IMR-90 (cell line): ENCODE measurements at regions not wholly inside any gene's neighbourhood (a gene's known extent, or its start where the extent isn't known, plus 50 kb on each side); places are given as distances from the start of the nearest gene placed in this dataset.

ENCODE experiments used
- ATAC-seq: fragments of 200-7000 bp; cut with Tn5 transposase; 2 replicates; pipeline ENCODE4 v1.9.1; 2020; ENCODE audit warnings: low read depth, mild to moderate bottlenecking, moderate library complexity
- BruUV-seq: library from RNA; stranded (reverse); fragments of 400-500 nt; replicated peaks from 2 replicates; lab custom pipeline; 2021; lab: Mats Ljungman, UMichigan
- CTCF ChIA-PET: fragments of 300-600 bp; formaldehyde crosslinking; extraction: SDS; loops from one replicate; lab custom pipeline; 2021; ENCODE audit warnings: antibody characterized with exemption; lab: Yijun Ruan, JAX
- POLR2A ChIA-PET: fragments of 300-600 bp; sonication (Branson Sonifier 250); formaldehyde crosslinking; loops from one replicate; lab custom pipeline; 2022; ENCODE audit warnings: antibody characterized with exemption; ENCODE audit not compliant: unreplicated experiment; lab: Charles Lee
- DNase-seq: peaks from one replicate; pipeline ENCODE4 v3.0.0; 2013
- H2AFZ ChIP-seq: replicated peaks from 2 replicates; pipeline ENCODE3; 2013; ENCODE audit warnings: low read length, mild to moderate bottlenecking; ENCODE audit not compliant: poor library complexity
- H2AK5ac ChIP-seq: 2 replicates; pipeline ENCODE4 v1.6.1; 2013; ENCODE audit warnings: low read depth, low read length, inconsistent platforms
- H2AK9ac ChIP-seq: replicated peaks from 2 replicates; pipeline ENCODE3; 2013; ENCODE audit warnings: mild to moderate bottlenecking, low read depth, low read length, moderate library complexity; ENCODE audit not compliant: poor library complexity
- H2BK120ac ChIP-seq: 2 replicates; pipeline ENCODE4 v1.6.1; 2013; ENCODE audit warnings: low read depth, low read length, inconsistent platforms
- H2BK15ac ChIP-seq: 3 replicates; pipeline ENCODE4 v1.6.1; 2013; ENCODE audit warnings: low read depth, low read length, inconsistent platforms
- H2BK20ac ChIP-seq: 2 replicates; pipeline ENCODE4 v1.6.1; 2013; ENCODE audit warnings: low read depth, mild to moderate bottlenecking, inconsistent platforms, low read length, moderate library complexity
- H2BK5ac ChIP-seq: 2 replicates; pipeline ENCODE4 v1.6.1; 2013; ENCODE audit warnings: mild to moderate bottlenecking, low read depth, low read length, inconsistent platforms; ENCODE audit not compliant: poor library complexity, severe bottlenecking
- H3K14ac ChIP-seq: replicated peaks from 2 replicates; pipeline ENCODE4 v1.6.1; 2013; ENCODE audit warnings: low read depth, low read length, inconsistent platforms
- H3K18ac ChIP-seq: 2 replicates; pipeline ENCODE4 v1.6.1; 2013; ENCODE audit warnings: low read depth, low read length, control low read depth
- H3K23ac ChIP-seq: 2 replicates; pipeline ENCODE4 v1.6.1; 2013; ENCODE audit warnings: low read depth, low read length, inconsistent platforms
- H3K27ac ChIP-seq: 2 replicates; pipeline ENCODE4 v1.5.1; 2013; ENCODE audit warnings: mild to moderate bottlenecking, control low read depth, low read length; ENCODE audit not compliant: insufficient read depth
- H3K27me3 ChIP-seq: 2 replicates; pipeline ENCODE4 v1.6.1; 2013; ENCODE audit warnings: low read length; ENCODE audit not compliant: control insufficient read depth, insufficient read depth
- H3K36me3 ChIP-seq: 2 replicates; pipeline ENCODE4 v1.6.1; 2013; ENCODE audit warnings: low read length, mixed read lengths; ENCODE audit not compliant: control insufficient read depth, insufficient read depth
- H3K4ac ChIP-seq: 2 replicates; pipeline ENCODE4 v1.6.1; 2013; ENCODE audit warnings: low read depth, low read length, inconsistent platforms
- H3K4me1 ChIP-seq: 2 replicates; pipeline ENCODE4 v1.6.1; 2013; ENCODE audit warnings: low read length, mixed read lengths; ENCODE audit not compliant: control insufficient read depth, insufficient read depth
- H3K4me2 ChIP-seq: 2 replicates; pipeline ENCODE4 v1.6.1; 2013; ENCODE audit warnings: low read depth, mild to moderate bottlenecking, control low read depth, low read length, moderate library complexity
- H3K4me3 ChIP-seq: 2 replicates; pipeline ENCODE4 v1.5.1; 2013; ENCODE audit warnings: low read depth, mild to moderate bottlenecking, control low read depth, low read length, moderate library complexity; ENCODE audit not compliant: insufficient read depth
- H3K56ac ChIP-seq: 2 replicates; pipeline ENCODE4 v1.6.1; 2013; ENCODE audit warnings: low read length, inconsistent platforms; ENCODE audit not compliant: insufficient read depth; ENCODE audit errors: extremely low read depth
- H3K79me1 ChIP-seq, 2 experiments: 2 replicates each; pipeline ENCODE4 v1.6.1; 2013; ENCODE audit warnings: low read length in 2 of 2, inconsistent platforms in 1 of 2, low read depth in 1 of 2
- H3K9ac ChIP-seq: 2 replicates; pipeline ENCODE4 v1.6.1; 2013; ENCODE audit warnings: low read depth, low read length, control low read depth
- H3K9me1 ChIP-seq: 2 replicates; pipeline ENCODE4 v1.6.1; 2013; ENCODE audit warnings: low read length, inconsistent platforms; ENCODE audit not compliant: insufficient read depth
- H3K9me3 ChIP-seq: 2 replicates; pipeline ENCODE4 v1.6.1; 2013; ENCODE audit warnings: low read length; ENCODE audit not compliant: control insufficient read depth, insufficient read depth
- H4K20me1 ChIP-seq: 2 replicates; pipeline ENCODE4 v1.6.1; 2013; ENCODE audit warnings: low read length, inconsistent platforms; ENCODE audit not compliant: insufficient read depth
- H4K5ac ChIP-seq: 2 replicates; pipeline ENCODE4 v1.6.1; 2013; ENCODE audit warnings: mild to moderate bottlenecking, low read depth, low read length, control low read depth
- H4K8ac ChIP-seq, 2 experiments: 2 replicates each; pipeline ENCODE4 v1.6.1; 2013; ENCODE audit warnings: low read depth in 2 of 2, low read length in 2 of 2, control low read depth in 1 of 2, inconsistent platforms in 1 of 2
- H4K91ac ChIP-seq: 2 replicates; pipeline ENCODE4 v1.6.1; 2013; ENCODE audit warnings: low read depth, low read length, inconsistent platforms; ENCODE audit not compliant: insufficient read depth
- BHLHE40 ChIP-seq: fragments of 150-350 bp; IDR thresholded peaks from 2 replicates; pipeline ENCODE4 v1.6.1; 2016; ENCODE audit warnings: mild to moderate bottlenecking, low read depth, low read length
- CEBPB ChIP-seq: IDR thresholded peaks from 2 replicates; pipeline ENCODE4 v1.6.1; 2012; ENCODE audit warnings: low read depth, low read length, improper control_type of control experiment
- CHD1 ChIP-seq: IDR thresholded peaks from 2 replicates; pipeline ENCODE4 v1.6.1; 2012; ENCODE audit warnings: low read depth, low read length, improper control_type of control experiment
- CTCF ChIP-seq: conservative IDR thresholded peaks from 2 replicates; pipeline ENCODE4 v1.5.1; 2012; ENCODE audit warnings: mild to moderate bottlenecking, low read depth, low read length, improper control_type of control experiment
- ELK1 ChIP-seq: fragments of 150-350 bp; IDR thresholded peaks from 2 replicates; pipeline ENCODE4 v1.6.1; 2016; ENCODE audit warnings: low read depth, mild to moderate bottlenecking, low read length, moderate library complexity, borderline replicate concordance
- MAFK ChIP-seq: IDR thresholded peaks from 2 replicates; pipeline ENCODE4 v1.6.1; 2012; ENCODE audit warnings: low read depth, low read length, improper control_type of control experiment
- MAZ ChIP-seq: IDR thresholded peaks from 2 replicates; pipeline ENCODE4 v1.6.1; 2012; ENCODE audit warnings: low read depth, mild to moderate bottlenecking, low read length, improper control_type of control experiment, moderate library complexity, borderline replicate concordance
- MXI1 ChIP-seq: IDR thresholded peaks from 2 replicates; pipeline ENCODE4 v1.6.1; 2012; ENCODE audit warnings: low read depth, mild to moderate bottlenecking, low read length, moderate library complexity, borderline replicate concordance
- NFE2L2 ChIP-seq: fragments of 150-350 bp; IDR thresholded peaks from 2 replicates; pipeline ENCODE4 v1.6.1; 2016; ENCODE audit warnings: low read depth, mild to moderate bottlenecking, low read length
- POLR2A ChIP-seq: IDR thresholded peaks from 2 replicates; pipeline ENCODE4 v1.6.1; 2012; ENCODE audit warnings: mild to moderate bottlenecking, low read depth, low read length
- RAD21 ChIP-seq: IDR thresholded peaks from 2 replicates; pipeline ENCODE4 v1.6.1; 2012; ENCODE audit warnings: low read length, improper control_type of control experiment
- RCOR1 ChIP-seq: IDR thresholded peaks from 2 replicates; pipeline ENCODE4 v1.6.1; 2012; ENCODE audit warnings: mild to moderate bottlenecking, low read length, improper control_type of control experiment; ENCODE audit not compliant: insufficient replicate concordance
- RFX5 ChIP-seq: IDR thresholded peaks from 2 replicates; pipeline ENCODE4 v1.8.0; 2012; ENCODE audit warnings: low read depth, mild to moderate bottlenecking, low read length, moderate library complexity
- SMC3 ChIP-seq: fragments of 150-350 bp; IDR thresholded peaks from 2 replicates; pipeline ENCODE4 v1.6.1; 2016; ENCODE audit warnings: low read depth, mild to moderate bottlenecking, antibody characterized with exemption, low read length, moderate library complexity
- USF2 ChIP-seq: fragments of 150-350 bp; IDR thresholded peaks from 2 replicates; pipeline ENCODE4 v1.6.1; 2017; ENCODE audit warnings: mild to moderate bottlenecking, antibody characterized with exemption, low read length, low read depth
- WGBS, 2 experiments: methylation state at CpG; one replicate each; pipeline versions ENCODE4 v1.1.5 to v1.1.7; 2013; ENCODE audit warnings: missing lambda C conversion rate in 2 of 2; ENCODE audit not compliant: insufficient read length in 1 of 2; ENCODE audit errors: extremely low coverage in 2 of 2; 5-methylcytosine and 5-hydroxymethylcytosine counted together
- dilution Hi-C: fragments of 300-500 bp; cut with HindIII; formaldehyde crosslinking; loops from one replicate; pipeline ENCODE4 v1.14.3; 2018; ENCODE audit warnings: low sequenced_read_pairs; ENCODE audit not compliant: unreplicated experiment
- in situ Hi-C: fragments of 300-500 bp; cut with MboI; formaldehyde crosslinking; loops from 3 replicates; pipeline ENCODE4 v1.14.3; 2019; ENCODE audit warnings: low sequenced_read_pairs, inconsistent platforms, mixed read lengths
- intact Hi-C: fragments of 100-400 bp; cut with micrococcal nuclease; formaldehyde crosslinking; loops from 2 replicates; pipeline ENCODE4 v1.10.0; 2022

- Histone ChIP-seq H2BK15ac (no peak overlapping the region), H3K18ac (no peak overlapping the region), H2BK5ac (no peak overlapping the region), H2AK9ac (no peak overlapping the region), H3K14ac (no peak overlapping the region), H3K27ac (no peak overlapping the region), H2AK5ac (no peak overlapping the region), H3K4me3 (no peak overlapping the region), H3K36me3 (no peaks in the 10 kb centered on the region), H4K5ac (no peak overlapping the region), H3K9me3 (no peaks in the 10 kb centered on the region), H4K20me1 (no peaks in the 10 kb centered on the region), H3K4me1 (no peaks in the 10 kb centered on the region), H3K4ac (no peak overlapping the region), H3K9me1 (no peaks in the 10 kb centered on the region), H3K23ac (no peak overlapping the region), H4K91ac (no peak overlapping the region), H3K9ac (no peak overlapping the region), H4K8ac (no peak overlapping the region), H2AFZ (no peak overlapping the region), H2BK120ac (no peak overlapping the region), H3K4me2 (no peak overlapping the region), H3K56ac (no peak overlapping the region), H2BK20ac (no peak overlapping the region), H3K79me1 (no peaks in the 10 kb centered on the region), H3K27me3 (no peaks in the 10 kb centered on the region; the same call in 1 of the 2 replicates)
- intact Hi-C loops (no loop called here), dilution Hi-C loops (no loop called here), in situ Hi-C loops (no loop called here)
- no peak for TF ChIP-seq RAD21
- no peak for TF ChIP-seq MAFK
- TF ChIP-seq USF2: no peak
- no peak for TF ChIP-seq BHLHE40
- no peak for TF ChIP-seq MAZ
- TF ChIP-seq POLR2A: no peak
- no peak for TF ChIP-seq RCOR1
- TF ChIP-seq CHD1: no peak
- TF ChIP-seq RFX5: no peak
- TF ChIP-seq SMC3: no peak
- TF ChIP-seq CEBPB: no peak
- TF ChIP-seq ELK1: no peak
- no peak for TF ChIP-seq CTCF
- TF ChIP-seq NFE2L2: no peak
- TF ChIP-seq MXI1: no peak
- ChIA-PET CTCF (interaction anchor here (0.7 kb wide), 1 partner anchor 13 kb away, joined by 3 read pairs; no protein-coding TSS in a partner anchor), POLR2A (no interaction called here)
- WGBS, 2 experiments: no CpG with 5 or more reads among the region's 3 CpGs
- DNase-seq (no peak), ATAC-seq (no peak)
- BruUV-seq: no TSS peak
Observed at GRCh38 chr20:54397292-54398140, 77.9 kb upstream of the DOK5 start.
